IMR-90 (cell line): ENCODE measurements at regions not wholly inside any gene's neighbourhood (a gene's known extent, or its start where the extent isn't known, plus 50 kb on each side); places are given as distances from the start of the nearest gene placed in this dataset.

Experiments
- ATAC-seq: fragments of 200-7000 bp; cut with Tn5 transposase; 2 replicates; pipeline ENCODE4 v1.9.1; 2020; ENCODE audit warnings: low read depth, mild to moderate bottlenecking, moderate library complexity
- BruUV-seq: library from RNA; stranded (reverse); fragments of 400-500 nt; replicated peaks from 2 replicates; lab custom pipeline; 2021; lab: Mats Ljungman, UMichigan
- CTCF ChIA-PET: fragments of 300-600 bp; formaldehyde crosslinking; extraction: SDS; loops from one replicate; lab custom pipeline; 2021; ENCODE audit warnings: antibody characterized with exemption; lab: Yijun Ruan, JAX
- POLR2A ChIA-PET: fragments of 300-600 bp; sonication (Branson Sonifier 250); formaldehyde crosslinking; loops from one replicate; lab custom pipeline; 2022; ENCODE audit warnings: antibody characterized with exemption; ENCODE audit not compliant: unreplicated experiment; lab: Charles Lee
- DNase-seq: peaks from one replicate; pipeline ENCODE4 v3.0.0; 2013
- H2AFZ ChIP-seq: replicated peaks from 2 replicates; pipeline ENCODE3; 2013; ENCODE audit warnings: low read length, mild to moderate bottlenecking; ENCODE audit not compliant: poor library complexity
- H2AK5ac ChIP-seq: 2 replicates; pipeline ENCODE4 v1.6.1; 2013; ENCODE audit warnings: low read depth, low read length, inconsistent platforms
- H2AK9ac ChIP-seq: replicated peaks from 2 replicates; pipeline ENCODE3; 2013; ENCODE audit warnings: mild to moderate bottlenecking, low read depth, low read length, moderate library complexity; ENCODE audit not compliant: poor library complexity
- H2BK120ac ChIP-seq: 2 replicates; pipeline ENCODE4 v1.6.1; 2013; ENCODE audit warnings: low read depth, low read length, inconsistent platforms
- H2BK15ac ChIP-seq: 3 replicates; pipeline ENCODE4 v1.6.1; 2013; ENCODE audit warnings: low read depth, low read length, inconsistent platforms
- H2BK20ac ChIP-seq: 2 replicates; pipeline ENCODE4 v1.6.1; 2013; ENCODE audit warnings: low read depth, mild to moderate bottlenecking, inconsistent platforms, low read length, moderate library complexity
- H2BK5ac ChIP-seq: 2 replicates; pipeline ENCODE4 v1.6.1; 2013; ENCODE audit warnings: mild to moderate bottlenecking, low read depth, low read length, inconsistent platforms; ENCODE audit not compliant: poor library complexity, severe bottlenecking
- H3K14ac ChIP-seq: replicated peaks from 2 replicates; pipeline ENCODE4 v1.6.1; 2013; ENCODE audit warnings: low read depth, low read length, inconsistent platforms
- H3K18ac ChIP-seq: 2 replicates; pipeline ENCODE4 v1.6.1; 2013; ENCODE audit warnings: low read depth, low read length, control low read depth
- H3K23ac ChIP-seq: 2 replicates; pipeline ENCODE4 v1.6.1; 2013; ENCODE audit warnings: low read depth, low read length, inconsistent platforms
- H3K27ac ChIP-seq: 2 replicates; pipeline ENCODE4 v1.5.1; 2013; ENCODE audit warnings: mild to moderate bottlenecking, control low read depth, low read length; ENCODE audit not compliant: insufficient read depth
- H3K27me3 ChIP-seq: 2 replicates; pipeline ENCODE4 v1.6.1; 2013; ENCODE audit warnings: low read length; ENCODE audit not compliant: control insufficient read depth, insufficient read depth
- H3K36me3 ChIP-seq: 2 replicates; pipeline ENCODE4 v1.6.1; 2013; ENCODE audit warnings: low read length, mixed read lengths; ENCODE audit not compliant: control insufficient read depth, insufficient read depth
- H3K4ac ChIP-seq: 2 replicates; pipeline ENCODE4 v1.6.1; 2013; ENCODE audit warnings: low read depth, low read length, inconsistent platforms
- H3K4me1 ChIP-seq: 2 replicates; pipeline ENCODE4 v1.6.1; 2013; ENCODE audit warnings: low read length, mixed read lengths; ENCODE audit not compliant: control insufficient read depth, insufficient read depth
- H3K4me2 ChIP-seq: 2 replicates; pipeline ENCODE4 v1.6.1; 2013; ENCODE audit warnings: low read depth, mild to moderate bottlenecking, control low read depth, low read length, moderate library complexity
- H3K4me3 ChIP-seq: 2 replicates; pipeline ENCODE4 v1.5.1; 2013; ENCODE audit warnings: low read depth, mild to moderate bottlenecking, control low read depth, low read length, moderate library complexity; ENCODE audit not compliant: insufficient read depth
- H3K56ac ChIP-seq: 2 replicates; pipeline ENCODE4 v1.6.1; 2013; ENCODE audit warnings: low read length, inconsistent platforms; ENCODE audit not compliant: insufficient read depth; ENCODE audit errors: extremely low read depth
- H3K79me1 ChIP-seq, 2 experiments: 2 replicates each; pipeline ENCODE4 v1.6.1; 2013; ENCODE audit warnings: low read length in 2 of 2, inconsistent platforms in 1 of 2, low read depth in 1 of 2
- H3K9ac ChIP-seq: 2 replicates; pipeline ENCODE4 v1.6.1; 2013; ENCODE audit warnings: low read depth, low read length, control low read depth
- H3K9me1 ChIP-seq: 2 replicates; pipeline ENCODE4 v1.6.1; 2013; ENCODE audit warnings: low read length, inconsistent platforms; ENCODE audit not compliant: insufficient read depth
- H3K9me3 ChIP-seq: 2 replicates; pipeline ENCODE4 v1.6.1; 2013; ENCODE audit warnings: low read length; ENCODE audit not compliant: control insufficient read depth, insufficient read depth
- H4K20me1 ChIP-seq: 2 replicates; pipeline ENCODE4 v1.6.1; 2013; ENCODE audit warnings: low read length, inconsistent platforms; ENCODE audit not compliant: insufficient read depth
- H4K5ac ChIP-seq: 2 replicates; pipeline ENCODE4 v1.6.1; 2013; ENCODE audit warnings: mild to moderate bottlenecking, low read depth, low read length, control low read depth
- H4K8ac ChIP-seq, 2 experiments: 2 replicates each; pipeline ENCODE4 v1.6.1; 2013; ENCODE audit warnings: low read depth in 2 of 2, low read length in 2 of 2, control low read depth in 1 of 2, inconsistent platforms in 1 of 2
- H4K91ac ChIP-seq: 2 replicates; pipeline ENCODE4 v1.6.1; 2013; ENCODE audit warnings: low read depth, low read length, inconsistent platforms; ENCODE audit not compliant: insufficient read depth
- BHLHE40 ChIP-seq: fragments of 150-350 bp; IDR thresholded peaks from 2 replicates; pipeline ENCODE4 v1.6.1; 2016; ENCODE audit warnings: mild to moderate bottlenecking, low read depth, low read length
- CEBPB ChIP-seq: IDR thresholded peaks from 2 replicates; pipeline ENCODE4 v1.6.1; 2012; ENCODE audit warnings: low read depth, low read length, improper control_type of control experiment
- MAFK ChIP-seq: IDR thresholded peaks from 2 replicates; pipeline ENCODE4 v1.6.1; 2012; ENCODE audit warnings: low read depth, low read length, improper control_type of control experiment
- MXI1 ChIP-seq: IDR thresholded peaks from 2 replicates; pipeline ENCODE4 v1.6.1; 2012; ENCODE audit warnings: low read depth, mild to moderate bottlenecking, low read length, moderate library complexity, borderline replicate concordance
- NFE2L2 ChIP-seq: fragments of 150-350 bp; IDR thresholded peaks from 2 replicates; pipeline ENCODE4 v1.6.1; 2016; ENCODE audit warnings: low read depth, mild to moderate bottlenecking, low read length
- RAD21 ChIP-seq: IDR thresholded peaks from 2 replicates; pipeline ENCODE4 v1.6.1; 2012; ENCODE audit warnings: low read length, improper control_type of control experiment
- RCOR1 ChIP-seq: IDR thresholded peaks from 2 replicates; pipeline ENCODE4 v1.6.1; 2012; ENCODE audit warnings: mild to moderate bottlenecking, low read length, improper control_type of control experiment; ENCODE audit not compliant: insufficient replicate concordance
- WGBS, 2 experiments: methylation state at CpG; one replicate each; pipeline versions ENCODE4 v1.1.5 to v1.1.7; 2013; ENCODE audit warnings: missing lambda C conversion rate in 2 of 2; ENCODE audit not compliant: insufficient read length in 1 of 2; ENCODE audit errors: extremely low coverage in 2 of 2; 5-methylcytosine and 5-hydroxymethylcytosine counted together
- dilution Hi-C: fragments of 300-500 bp; cut with HindIII; formaldehyde crosslinking; loops from one replicate; pipeline ENCODE4 v1.14.3; 2018; ENCODE audit warnings: low sequenced_read_pairs; ENCODE audit not compliant: unreplicated experiment
- in situ Hi-C: fragments of 300-500 bp; cut with MboI; formaldehyde crosslinking; loops from 3 replicates; pipeline ENCODE4 v1.14.3; 2019; ENCODE audit warnings: low sequenced_read_pairs, inconsistent platforms, mixed read lengths
- intact Hi-C: fragments of 100-400 bp; cut with micrococcal nuclease; formaldehyde crosslinking; loops from 2 replicates; pipeline ENCODE4 v1.10.0; 2022
- TF ChIP-seq, protein P1 (sequence below): conservative IDR thresholded peaks from 2 replicates; pipeline ENCODE4 v1.5.1; 2012; ENCODE audit warnings: mild to moderate bottlenecking, low read depth, low read length, improper control_type of control experiment

DNA sequence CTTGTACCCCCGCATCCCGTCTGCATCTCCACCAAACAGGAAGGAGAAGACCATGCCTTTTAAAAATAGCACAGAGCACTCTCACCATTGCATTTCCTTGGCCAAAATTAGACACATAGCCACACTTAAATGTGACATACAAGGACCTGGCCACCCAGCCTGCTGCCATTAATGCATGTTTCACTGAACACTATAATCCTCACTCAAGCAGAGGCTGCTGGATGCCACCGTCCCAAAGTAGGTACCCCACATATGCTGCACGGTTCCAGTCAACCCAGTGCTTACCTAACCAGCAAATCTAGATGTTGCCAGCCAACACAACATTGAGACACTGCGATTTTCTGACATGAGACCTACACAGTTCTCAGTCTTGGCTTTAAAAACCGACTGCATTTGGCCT lies 107.7 kb downstream of the ADSS2 start:
- H3K9ac ChIP-seq, result no peak overlapping the region
- H3K18ac ChIP-seq, result no peak overlapping the region
- peaks cover 8% of the 10 kb centered on the region for H3K4me1 ChIP-seq
- H4K5ac ChIP-seq, result no peak overlapping the region
- no peak overlapping the region for H3K56ac ChIP-seq
- in situ Hi-C loops, result no loop called here
- no peaks in the 10 kb centered on the region for H4K20me1 ChIP-seq
- peaks cover 8% of the 10 kb centered on the region for H3K9me1 ChIP-seq
- CTCF ChIA-PET, result no interaction called here
- no peak overlapping the region for H3K4me2 ChIP-seq
- H3K4ac ChIP-seq, result no peak overlapping the region
- no peaks in the 10 kb centered on the region for H3K36me3 ChIP-seq
- 79% methylated on average over 4 of the region's 6 CpGs; no CpG with 5 or more reads in 1 of the 2 experiments for WGBS, 2 experiments
- H2AK9ac ChIP-seq, result no peak overlapping the region
- no peak overlapping the region for H3K27ac ChIP-seq
- POLR2A ChIA-PET, result interaction anchor here (0.6 kb wide), 3 partner anchors 22 to 426 kb away, joined by 3 read pairs; no protein-coding TSS in a partner anchor
- H3K14ac ChIP-seq, result no peak overlapping the region
- no peak overlapping the region for H2BK15ac ChIP-seq
- H3K27me3 ChIP-seq, result no peaks in the 10 kb centered on the region
- intact Hi-C loops, result no loop called here
- no peak overlapping the region for H4K8ac ChIP-seq
- BruUV-seq, result no TSS peak
- no peak overlapping the region for H2BK120ac ChIP-seq
- DNase-seq (no peak), ATAC-seq (no peak)
- H3K79me1 ChIP-seq, result 0 out of 4 replicates have a peak, but pooled peaks cover 0 to 3% of the 10 kb centered on the region in 2 experiments
- H2AFZ ChIP-seq, result no peak overlapping the region
- no peak overlapping the region for H2BK20ac ChIP-seq
- 0 out of 2 replicates have a peak overlapping the region, but pooled peaks have one; percentile 23 for H2AK5ac ChIP-seq
- no peak overlapping the region for H3K4me3 ChIP-seq
- H3K23ac ChIP-seq, result no peak overlapping the region
- dilution Hi-C loops, result no loop called here
- no peak overlapping the region for H2BK5ac ChIP-seq
- no peak overlapping the region for H4K91ac ChIP-seq
- TF ChIP-seq RCOR1 (no peak), RAD21 (no peak), BHLHE40 (no peak), NFE2L2 (no peak), CEBPB (no peak), MXI1 (no peak), MAFK (no peak)
- TF ChIP-seq, protein P1, sequence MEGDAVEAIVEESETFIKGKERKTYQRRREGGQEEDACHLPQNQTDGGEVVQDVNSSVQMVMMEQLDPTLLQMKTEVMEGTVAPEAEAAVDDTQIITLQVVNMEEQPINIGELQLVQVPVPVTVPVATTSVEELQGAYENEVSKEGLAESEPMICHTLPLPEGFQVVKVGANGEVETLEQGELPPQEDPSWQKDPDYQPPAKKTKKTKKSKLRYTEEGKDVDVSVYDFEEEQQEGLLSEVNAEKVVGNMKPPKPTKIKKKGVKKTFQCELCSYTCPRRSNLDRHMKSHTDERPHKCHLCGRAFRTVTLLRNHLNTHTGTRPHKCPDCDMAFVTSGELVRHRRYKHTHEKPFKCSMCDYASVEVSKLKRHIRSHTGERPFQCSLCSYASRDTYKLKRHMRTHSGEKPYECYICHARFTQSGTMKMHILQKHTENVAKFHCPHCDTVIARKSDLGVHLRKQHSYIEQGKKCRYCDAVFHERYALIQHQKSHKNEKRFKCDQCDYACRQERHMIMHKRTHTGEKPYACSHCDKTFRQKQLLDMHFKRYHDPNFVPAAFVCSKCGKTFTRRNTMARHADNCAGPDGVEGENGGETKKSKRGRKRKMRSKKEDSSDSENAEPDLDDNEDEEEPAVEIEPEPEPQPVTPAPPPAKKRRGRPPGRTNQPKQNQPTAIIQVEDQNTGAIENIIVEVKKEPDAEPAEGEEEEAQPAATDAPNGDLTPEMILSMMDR, result no peak
- H3K9me3 ChIP-seq, result no peaks in the 10 kb centered on the region
